Erythroblast (primary cell): ENCODE measurements at regions not wholly inside any gene's neighbourhood (a gene's known extent, or its start where the extent isn't known, plus 50 kb on each side); places are given as distances from the start of the nearest gene placed in this dataset.

Experiments
- DNase-seq, 2 experiments: peaks; one replicate each; lab custom pipeline; 2025; lab: John Stamatoyannopoulos, UW
- GATA1 ChIP-seq: IDR thresholded peaks from 2 replicates; pipeline ENCODE4 v1.6.1; 2011; ENCODE audit warnings: low read depth, mild to moderate bottlenecking, control low read depth, low read length, moderate library complexity
- POLR2A ChIP-seq: IDR thresholded peaks from 2 replicates; pipeline ENCODE4 v1.6.1; 2011; ENCODE audit warnings: mild to moderate bottlenecking, low read length

- no peak for TF ChIP-seq GATA1
- TF ChIP-seq POLR2A, result no peak
- no peak for DNase-seq
Measured at GRCh38 chr10:123434435-123435039, 231.6 kb upstream of the GPR26 start.

- TF ChIP-seq POLR2A, result no peak
- no peak for TF ChIP-seq GATA1
- no peak for DNase-seq
Measured at GRCh38 chr10:123442901-123443300, 223.3 kb upstream of the GPR26 start.

- TF ChIP-seq GATA1 (no peak), POLR2A (no peak)
Measured at GRCh38 chr10:123443924-123444323, 222.2 kb upstream of the GPR26 start.

GRCh38 chr10:123445261-123445775 is 220.8 kb upstream of the GPR26 start:
- DNase-seq, result no peak
- no peak for TF ChIP-seq POLR2A
- no peak for TF ChIP-seq GATA1

More at GRCh38 chr10:123443924-123444323, 222.2 kb upstream of the GPR26 start:
- no peak for DNase-seq

GRCh38 chr10:123446449-123447156 is 219.6 kb upstream of the GPR26 start:
- DNase-seq, result no peak
- TF ChIP-seq POLR2A (no peak), GATA1 (no peak)

- no peak for TF ChIP-seq GATA1
- no peak for TF ChIP-seq POLR2A
- no peak for DNase-seq
Measured at GRCh38 chr10:123449234-123449962, 216.8 kb upstream of the GPR26 start.

GRCh38 chr10:123450956-123451605 is 215.1 kb upstream of the GPR26 start:
- no peak for TF ChIP-seq POLR2A
- no peak for DNase-seq

- no peak for TF ChIP-seq GATA1
- TF ChIP-seq POLR2A, result no peak
- no peak for DNase-seq
Measured at GRCh38 chr10:123451618-123452245, 214.4 kb upstream of the GPR26 start.

- TF ChIP-seq GATA1 (no peak), POLR2A (no peak)
Measured at GRCh38 chr10:123454987-123455386, 211.2 kb upstream of the GPR26 start.

GRCh38 chr10:123455861-123456260 is 210.3 kb upstream of the GPR26 start:
- no peak for TF ChIP-seq POLR2A
- no peak for TF ChIP-seq GATA1
- no peak for DNase-seq

More at GRCh38 chr10:123454987-123455386, 211.2 kb upstream of the GPR26 start:
- no peak for DNase-seq

- TF ChIP-seq POLR2A (no peak), GATA1 (no peak)
Measured at GRCh38 chr10:123458933-123459332, 207.2 kb upstream of the GPR26 start.

GRCh38 chr10:123459371-123460091 is 206.6 kb upstream of the GPR26 start:
- TF ChIP-seq POLR2A (no peak), GATA1 (no peak)
- no peak for DNase-seq

More at GRCh38 chr10:123458933-123459332, 207.2 kb upstream of the GPR26 start:
- DNase-seq, result no peak
